ENCODE measurements at regions not wholly inside any gene's neighbourhood (a gene's known extent, or its start where the extent isn't known, plus 50 kb on each side); places are given as distances from the start of the nearest gene placed in this dataset.

DNA sequence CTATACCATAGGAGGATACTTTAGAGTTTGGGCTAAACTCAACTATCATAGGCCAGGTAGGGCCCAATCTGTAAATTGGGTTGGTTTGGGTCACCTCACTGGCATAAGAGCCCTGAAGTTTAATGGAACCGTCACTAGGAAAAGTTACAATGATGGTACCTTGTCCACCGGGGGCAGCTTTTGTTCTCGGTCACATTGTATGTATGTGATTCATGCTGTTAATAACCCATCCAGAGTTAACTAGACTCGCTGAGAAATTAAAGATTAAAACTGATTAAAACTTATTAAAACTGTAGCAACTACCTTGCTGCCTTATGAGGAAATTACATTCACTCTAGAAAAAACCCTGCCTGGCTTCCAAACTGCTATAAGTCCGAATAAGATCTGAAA is 145.0 kb upstream of the TMCO5A start:
- Mint-ChIP-seq H3K36me3 (no peaks in the 10 kb centered on the region), H3K4me1 (no peaks in the 10 kb centered on the region), H3K27me3 (no peaks in the 10 kb centered on the region), H3K9me3 (no peaks in the 10 kb centered on the region), H3K4me3 (no peak overlapping the region), H3K27ac (no peak overlapping the region)
- ChIA-PET POLR2A (no interaction called here), CTCF (no interaction called here)
- no peaks in the 10 kb centered on the region for H3K9me3 ChIP-seq (ENCODE audit: low read length)
- no peaks in the 10 kb centered on the region for H3K4me1 ChIP-seq (ENCODE audit: insufficient read depth, low read length)
- no peaks in the 10 kb centered on the region for H3K36me3 ChIP-seq (ENCODE audit: insufficient read depth, low read length)
- H3K4me3 ChIP-seq (ENCODE audit: low read length) = no peak overlapping the region
- no peaks in the 10 kb centered on the region for H3K27me3 ChIP-seq (ENCODE audit: insufficient read depth, low read length, poor library complexity, severe bottlenecking)
- no peak overlapping the region for H3K27ac ChIP-seq (ENCODE audit: low read depth, low read length)
- DNase-seq = no peak

DNA sequence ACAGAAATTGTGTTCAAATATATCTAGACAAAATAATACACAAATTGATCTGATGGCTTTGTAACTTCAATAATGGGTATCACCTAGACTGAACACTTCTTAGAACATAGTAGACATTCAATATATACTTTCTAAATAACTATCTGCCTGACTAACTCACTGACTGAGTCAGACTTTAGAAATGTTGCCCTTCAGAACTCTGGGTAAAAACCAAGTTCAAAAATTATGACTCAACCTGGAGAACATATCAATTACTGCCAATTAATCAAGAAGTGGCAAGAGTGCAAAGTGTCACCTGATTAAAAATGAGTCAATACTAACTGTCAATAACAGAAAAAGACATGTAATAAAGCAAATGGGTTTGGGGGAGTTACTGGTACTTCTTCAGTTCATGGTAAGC is 144.6 kb upstream of the TMCO5A start:
- H3K36me3 Mint-ChIP-seq = no peaks in the 10 kb centered on the region
- no peak overlapping the region for H3K27ac Mint-ChIP-seq
- no peaks in the 10 kb centered on the region for H3K27me3 Mint-ChIP-seq
- no peaks in the 10 kb centered on the region for H3K36me3 ChIP-seq (ENCODE audit: insufficient read depth, low read length)
- no peaks in the 10 kb centered on the region for H3K4me1 ChIP-seq (ENCODE audit: insufficient read depth, low read length)
- DNase-seq = no peak
- H3K27ac ChIP-seq (ENCODE audit: low read depth, low read length) = no peak overlapping the region
- no peak overlapping the region for H3K4me3 Mint-ChIP-seq
- POLR2A ChIA-PET = no interaction called here
- no peaks in the 10 kb centered on the region for H3K9me3 ChIP-seq (ENCODE audit: low read length)
- H3K27me3 ChIP-seq (ENCODE audit: insufficient read depth, low read length, poor library complexity, severe bottlenecking) = no peaks in the 10 kb centered on the region
- no peaks in the 10 kb centered on the region for H3K4me1 Mint-ChIP-seq
- CTCF ChIA-PET = no interaction called here
- H3K4me3 ChIP-seq (ENCODE audit: low read length) = no peak overlapping the region
- H3K9me3 Mint-ChIP-seq = no peaks in the 10 kb centered on the region

DNA sequence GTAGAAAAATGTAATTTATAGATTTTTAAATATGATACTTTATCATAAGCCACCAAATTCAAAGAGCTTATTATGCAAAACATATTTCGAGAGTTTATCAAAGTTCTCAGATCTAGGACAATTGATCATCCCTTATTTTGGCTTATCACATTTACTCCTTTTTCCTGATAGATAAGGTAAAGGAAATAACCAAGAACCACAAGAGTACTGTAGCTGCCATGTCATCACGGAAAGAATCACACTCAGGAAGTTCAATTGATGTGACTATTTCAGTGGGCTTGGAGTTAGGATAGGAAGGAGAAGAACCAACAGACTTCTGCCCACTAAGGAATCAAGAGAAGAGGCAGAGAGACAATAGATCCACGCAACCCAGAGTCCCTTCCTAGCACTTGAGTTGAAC is 142.7 kb upstream of the TMCO5A start:
- no peaks in the 10 kb centered on the region for H3K4me1 ChIP-seq (ENCODE audit: insufficient read depth, low read length)
- H3K9me3 Mint-ChIP-seq = peaks cover 0 to 3% (median 0%) of the 10 kb centered on the region in 5 donors
- DNase-seq = no peak
- H3K27me3 Mint-ChIP-seq = no peaks in the 10 kb centered on the region
- no peak overlapping the region for H3K27ac ChIP-seq (ENCODE audit: low read depth, low read length)
- no peaks in the 10 kb centered on the region for H3K36me3 ChIP-seq (ENCODE audit: insufficient read depth, low read length)
- H3K9me3 ChIP-seq (ENCODE audit: low read length) = no peaks in the 10 kb centered on the region
- no peak overlapping the region for H3K27ac Mint-ChIP-seq
- H3K36me3 Mint-ChIP-seq = no peaks in the 10 kb centered on the region
- CTCF ChIA-PET = no interaction called here
- no peak overlapping the region for H3K4me3 Mint-ChIP-seq
- H3K4me1 Mint-ChIP-seq = no peaks in the 10 kb centered on the region
- POLR2A ChIA-PET = no interaction called here
- no peaks in the 10 kb centered on the region for H3K27me3 ChIP-seq (ENCODE audit: insufficient read depth, low read length, poor library complexity, severe bottlenecking)
- H3K4me3 ChIP-seq (ENCODE audit: low read length) = no peak overlapping the region

DNA sequence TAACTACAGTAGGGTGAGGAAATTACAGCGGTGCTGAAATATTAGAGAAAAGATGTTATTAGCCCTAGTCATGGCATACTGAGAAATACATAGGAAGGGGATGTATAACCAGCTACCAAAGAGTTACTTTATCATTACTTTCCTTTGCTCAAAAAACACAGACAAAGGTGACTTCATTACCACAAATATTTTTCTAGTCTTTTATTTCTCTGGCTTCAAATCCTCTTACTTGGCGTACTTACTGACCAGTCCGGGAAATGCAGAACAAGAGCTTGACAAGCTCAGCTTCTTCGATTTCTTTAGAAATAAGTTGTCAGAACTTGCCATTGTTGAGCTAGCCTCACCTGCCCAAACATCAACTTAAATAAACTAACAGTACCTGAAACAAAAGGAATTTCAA is 142.1 kb upstream of the TMCO5A start:
- ChIA-PET POLR2A (no interaction called here), CTCF (no interaction called here)
- no peak overlapping the region for H3K27ac ChIP-seq (ENCODE audit: low read depth, low read length)
- H3K36me3 ChIP-seq (ENCODE audit: insufficient read depth, low read length) = no peaks in the 10 kb centered on the region
- Mint-ChIP-seq H3K36me3 (no peaks in the 10 kb centered on the region), H3K9me3 (peaks cover 0 to 3% (median 0%) of the 10 kb centered on the region in 5 donors), H3K4me1 (no peaks in the 10 kb centered on the region), H3K4me3 (no peak overlapping the region), H3K27me3 (no peaks in the 10 kb centered on the region), H3K27ac (no peak overlapping the region)
- no peak for DNase-seq
- H3K4me3 ChIP-seq (ENCODE audit: low read length) = no peak overlapping the region
- no peaks in the 10 kb centered on the region for H3K4me1 ChIP-seq (ENCODE audit: insufficient read depth, low read length)
- no peaks in the 10 kb centered on the region for H3K27me3 ChIP-seq (ENCODE audit: insufficient read depth, low read length, poor library complexity, severe bottlenecking)
- H3K9me3 ChIP-seq (ENCODE audit: low read length) = no peaks in the 10 kb centered on the region

DNA sequence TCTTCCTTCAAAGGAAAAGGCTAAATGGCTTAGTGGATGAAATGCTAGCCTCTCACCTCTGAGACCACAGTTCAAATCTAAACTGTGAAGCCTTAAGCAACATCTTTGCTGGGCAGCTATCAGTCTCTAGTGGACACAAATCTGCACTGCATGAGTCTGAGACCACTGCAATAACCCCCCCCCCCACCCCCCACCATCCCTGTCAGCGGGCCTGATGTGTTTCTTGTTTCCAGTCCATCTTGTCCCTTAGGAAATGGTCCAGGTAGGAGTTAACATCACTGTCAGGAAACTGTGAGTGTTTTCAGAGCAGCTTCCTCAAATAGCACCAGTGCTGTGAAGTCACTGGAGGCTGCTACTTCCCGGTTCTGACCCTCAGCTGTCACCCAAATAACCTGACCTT is 140.6 kb upstream of the TMCO5A start:
- Mint-ChIP-seq H3K27ac (no peak overlapping the region), H3K9me3 (peaks cover 0 to 6% (median 0%) of the 10 kb centered on the region in 5 donors), H3K4me3 (no peak overlapping the region), H3K36me3 (no peaks in the 10 kb centered on the region), H3K27me3 (no peaks in the 10 kb centered on the region), H3K4me1 (no peaks in the 10 kb centered on the region)
- no peak overlapping the region for H3K4me3 ChIP-seq (ENCODE audit: low read length)
- H3K27ac ChIP-seq (ENCODE audit: low read depth, low read length) = no peak overlapping the region
- no peaks in the 10 kb centered on the region for H3K9me3 ChIP-seq (ENCODE audit: low read length)
- ChIA-PET POLR2A (no interaction called here), CTCF (no interaction called here)
- no peak for DNase-seq
- H3K4me1 ChIP-seq (ENCODE audit: insufficient read depth, low read length) = no peaks in the 10 kb centered on the region
- H3K27me3 ChIP-seq (ENCODE audit: insufficient read depth, low read length, poor library complexity, severe bottlenecking) = no peaks in the 10 kb centered on the region
- H3K36me3 ChIP-seq (ENCODE audit: insufficient read depth, low read length) = no peaks in the 10 kb centered on the region

DNA sequence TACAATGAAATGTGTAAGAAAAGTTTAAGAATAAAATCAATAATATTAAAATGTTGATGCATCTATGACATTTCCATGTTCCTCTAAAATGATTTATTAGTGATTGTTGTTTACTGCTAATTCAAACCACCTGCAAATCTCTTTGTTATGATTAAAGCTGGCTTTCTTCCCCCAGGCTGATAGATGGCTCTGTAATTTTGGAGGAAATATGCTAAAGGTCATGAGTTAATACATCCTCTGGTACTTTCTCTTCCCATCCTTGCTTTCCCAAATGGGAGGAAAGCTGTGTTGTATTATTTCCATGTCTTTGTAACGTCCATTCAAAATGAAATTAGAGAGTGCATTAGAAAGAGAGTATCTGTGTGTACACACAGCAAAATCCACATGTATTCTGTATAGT is 139.5 kb upstream of the TMCO5A start:
- Mint-ChIP-seq H3K36me3 (no peaks in the 10 kb centered on the region), H3K4me1 (no peaks in the 10 kb centered on the region), H3K27ac (no peak overlapping the region), H3K4me3 (no peak overlapping the region), H3K9me3 (peaks cover 0 to 6% (median 0%) of the 10 kb centered on the region in 5 donors), H3K27me3 (no peaks in the 10 kb centered on the region)
- Histone ChIP-seq H3K27ac (ENCODE audit: low read depth, low read length) (no peak overlapping the region), H3K4me1 (ENCODE audit: insufficient read depth, low read length) (no peaks in the 10 kb centered on the region), H3K27me3 (ENCODE audit: insufficient read depth, low read length, poor library complexity, severe bottlenecking) (no peaks in the 10 kb centered on the region), H3K9me3 (ENCODE audit: low read length) (no peaks in the 10 kb centered on the region), H3K4me3 (ENCODE audit: low read length) (no peak overlapping the region), H3K36me3 (ENCODE audit: insufficient read depth, low read length) (no peaks in the 10 kb centered on the region)
- ChIA-PET POLR2A (no interaction called here), CTCF (no interaction called here)
- no peak for DNase-seq

DNA sequence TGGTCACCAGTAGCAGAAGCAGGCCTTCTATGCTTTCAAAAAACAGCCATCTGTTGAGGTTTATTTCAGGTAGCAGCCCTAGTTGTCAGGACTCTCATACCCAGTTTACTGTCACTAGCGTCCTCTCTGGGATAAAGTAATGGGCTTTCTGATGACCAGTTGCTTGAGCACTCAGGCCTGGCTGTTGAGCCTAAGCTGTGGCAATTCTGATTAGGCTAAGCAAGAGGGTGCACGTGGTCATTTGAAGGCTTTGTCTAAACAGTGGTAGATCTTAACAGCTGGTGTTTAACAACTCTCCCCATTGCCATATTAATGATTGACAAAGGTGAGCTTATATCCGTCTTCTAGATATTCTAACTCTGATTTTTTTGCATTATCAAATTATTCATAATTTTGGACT is 132.9 kb upstream of the TMCO5A start:
- ChIA-PET CTCF (no interaction called here), POLR2A (no interaction called here)
- Mint-ChIP-seq H3K4me3 (no peak overlapping the region), H3K27me3 (no peaks in the 10 kb centered on the region), H3K27ac (no peak overlapping the region), H3K9me3 (peaks cover 0 to 6% (median 0%) of the 10 kb centered on the region in 5 donors), H3K4me1 (no peaks in the 10 kb centered on the region), H3K36me3 (no peaks in the 10 kb centered on the region)
- Histone ChIP-seq H3K36me3 (ENCODE audit: insufficient read depth, low read length) (no peaks in the 10 kb centered on the region), H3K27me3 (ENCODE audit: insufficient read depth, low read length, poor library complexity, severe bottlenecking) (no peaks in the 10 kb centered on the region), H3K4me1 (ENCODE audit: insufficient read depth, low read length) (no peaks in the 10 kb centered on the region), H3K9me3 (ENCODE audit: low read length) (no peaks in the 10 kb centered on the region), H3K27ac (ENCODE audit: low read depth, low read length) (no peak overlapping the region), H3K4me3 (ENCODE audit: low read length) (no peak overlapping the region)
- no peak for DNase-seq

DNA sequence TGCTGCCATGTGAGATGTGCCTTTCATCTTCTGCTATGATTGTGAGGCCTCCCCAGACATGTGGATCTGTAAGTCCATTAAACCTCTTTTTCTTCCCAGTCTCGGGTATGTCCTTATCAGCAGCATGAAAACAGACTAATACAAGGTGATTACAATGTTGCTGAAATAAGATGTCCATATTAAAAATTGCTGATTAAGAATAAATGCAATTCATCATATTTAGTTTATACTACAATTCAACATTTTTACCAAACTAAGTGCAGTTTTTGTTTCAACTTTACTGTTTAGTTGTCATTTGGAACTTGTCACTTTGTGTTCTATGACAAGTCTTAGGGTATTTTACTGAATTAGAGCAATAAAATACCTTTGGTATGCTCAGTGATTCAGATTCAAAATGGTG is 127.6 kb upstream of the TMCO5A start:
- no peak for DNase-seq
- Histone ChIP-seq H3K27ac (ENCODE audit: low read depth, low read length) (no peak overlapping the region), H3K36me3 (ENCODE audit: insufficient read depth, low read length) (no peaks in the 10 kb centered on the region), H3K4me3 (ENCODE audit: low read length) (no peak overlapping the region), H3K9me3 (ENCODE audit: low read length) (no peaks in the 10 kb centered on the region), H3K4me1 (ENCODE audit: insufficient read depth, low read length) (no peaks in the 10 kb centered on the region), H3K27me3 (ENCODE audit: insufficient read depth, low read length, poor library complexity, severe bottlenecking) (no peaks in the 10 kb centered on the region)
- no peaks in the 10 kb centered on the region for H3K36me3 Mint-ChIP-seq
- CTCF ChIA-PET = no interaction called here
- POLR2A ChIA-PET = no interaction called here
- H3K4me1 Mint-ChIP-seq = no peaks in the 10 kb centered on the region
- H3K4me3 Mint-ChIP-seq = no peak overlapping the region
- H3K27ac Mint-ChIP-seq = no peak overlapping the region
- H3K27me3 Mint-ChIP-seq = no peaks in the 10 kb centered on the region
- H3K9me3 Mint-ChIP-seq = peaks cover 0 to 2% (median 0%) of the 10 kb centered on the region in 5 donors

DNA sequence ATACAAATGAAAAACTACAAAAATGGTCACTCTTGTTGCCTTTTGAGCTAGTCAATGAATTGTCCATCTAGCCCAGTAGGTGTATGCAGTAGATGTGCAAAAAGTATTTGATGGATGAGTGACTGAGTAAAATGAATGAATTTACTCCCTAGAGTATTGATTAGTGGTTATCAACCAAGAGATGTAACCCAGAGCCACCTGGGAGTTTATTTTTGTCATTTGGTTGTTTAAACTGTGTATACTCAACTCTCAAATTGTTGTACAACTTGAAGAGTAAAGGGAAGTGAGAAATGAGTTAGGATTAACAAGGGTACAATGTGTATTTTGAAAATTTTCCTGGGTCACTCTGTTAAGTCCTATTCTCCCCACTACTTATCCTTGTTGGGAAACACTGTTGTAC is 124.1 kb upstream of the TMCO5A start:
- H3K36me3 Mint-ChIP-seq = no peaks in the 10 kb centered on the region
- POLR2A ChIA-PET = no interaction called here
- CTCF ChIA-PET = no interaction called here

More for the DNA sequence above, 124.1 kb upstream of the TMCO5A start:
- DNase-seq = no peak
- H3K27me3 ChIP-seq (ENCODE audit: insufficient read depth, low read length, poor library complexity, severe bottlenecking) = no peaks in the 10 kb centered on the region
- no peak overlapping the region for H3K27ac ChIP-seq (ENCODE audit: low read depth, low read length)
- Mint-ChIP-seq H3K27me3 (peaks cover 2 to 4% of the 10 kb centered on the region in 2 donors), H3K4me3 (no peak overlapping the region), H3K9me3 (no peaks in the 10 kb centered on the region), H3K4me1 (no peaks in the 10 kb centered on the region), H3K27ac (no peak overlapping the region)
- no peaks in the 10 kb centered on the region for H3K9me3 ChIP-seq (ENCODE audit: low read length)
- H3K4me3 ChIP-seq (ENCODE audit: low read length) = no peak overlapping the region
- H3K36me3 ChIP-seq (ENCODE audit: insufficient read depth, low read length) = no peaks in the 10 kb centered on the region
- no peaks in the 10 kb centered on the region for H3K4me1 ChIP-seq (ENCODE audit: insufficient read depth, low read length)

All from CD8-positive, alpha-beta memory T cell (primary cell).